Gastroesophageal sphincter (tissue), 3 donors: ENCODE measurements at regions not wholly inside any gene's neighbourhood (a gene's known extent, or its start where the extent isn't known, plus 50 kb on each side); places are given as distances from the start of the nearest gene placed in this dataset.

Source experiments
- POLR2AphosphoS5 ChIP-seq: sonication (generic); formaldehyde crosslinking; IDR thresholded peaks from one replicate; pipeline ENCODE4 v1.6.1; 2017; ENCODE audit warnings: antibody characterized with exemption
- TF ChIP-seq, protein P1 (sequence below), 4 experiments: fragments of 200-600 bp in 2 of 4; fragments of 450-650 bp in 2 of 4; sonication (generic) in 1 of 4; IDR thresholded peaks; one replicate each; pipeline ENCODE4 v1.5.1; 2017 to 2019; ENCODE audit warnings: antibody characterized with exemption in 4 of 4, mild to moderate bottlenecking in 2 of 4, moderate library complexity in 2 of 4

DNA sequence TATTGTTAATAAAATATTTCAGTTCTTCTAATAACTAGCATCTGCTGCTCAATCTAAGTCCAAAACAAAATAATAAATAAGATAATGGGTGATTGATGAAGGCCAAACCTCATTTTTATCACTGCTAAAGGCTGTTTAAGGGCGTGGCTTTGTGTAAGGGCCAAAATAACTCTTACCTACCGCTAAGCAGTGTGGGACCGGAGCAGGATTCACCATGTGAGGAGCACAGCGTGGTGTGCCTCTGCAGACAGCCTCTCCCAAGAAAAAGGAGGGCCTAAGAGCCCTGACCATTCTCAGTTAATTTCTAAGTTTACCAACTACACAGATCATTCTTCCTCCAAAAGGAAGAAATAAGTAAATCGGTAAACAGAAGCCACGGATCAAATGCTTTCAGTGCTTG lies 353.7 kb downstream of the ARL6IP6 start:
- TF ChIP-seq, protein P1, sequence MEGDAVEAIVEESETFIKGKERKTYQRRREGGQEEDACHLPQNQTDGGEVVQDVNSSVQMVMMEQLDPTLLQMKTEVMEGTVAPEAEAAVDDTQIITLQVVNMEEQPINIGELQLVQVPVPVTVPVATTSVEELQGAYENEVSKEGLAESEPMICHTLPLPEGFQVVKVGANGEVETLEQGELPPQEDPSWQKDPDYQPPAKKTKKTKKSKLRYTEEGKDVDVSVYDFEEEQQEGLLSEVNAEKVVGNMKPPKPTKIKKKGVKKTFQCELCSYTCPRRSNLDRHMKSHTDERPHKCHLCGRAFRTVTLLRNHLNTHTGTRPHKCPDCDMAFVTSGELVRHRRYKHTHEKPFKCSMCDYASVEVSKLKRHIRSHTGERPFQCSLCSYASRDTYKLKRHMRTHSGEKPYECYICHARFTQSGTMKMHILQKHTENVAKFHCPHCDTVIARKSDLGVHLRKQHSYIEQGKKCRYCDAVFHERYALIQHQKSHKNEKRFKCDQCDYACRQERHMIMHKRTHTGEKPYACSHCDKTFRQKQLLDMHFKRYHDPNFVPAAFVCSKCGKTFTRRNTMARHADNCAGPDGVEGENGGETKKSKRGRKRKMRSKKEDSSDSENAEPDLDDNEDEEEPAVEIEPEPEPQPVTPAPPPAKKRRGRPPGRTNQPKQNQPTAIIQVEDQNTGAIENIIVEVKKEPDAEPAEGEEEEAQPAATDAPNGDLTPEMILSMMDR (IDR thresholded peaks at IDR 0.05): no peak
- no peak for TF ChIP-seq POLR2AphosphoS5
